ENCODE measurements at regions not wholly inside any gene's neighbourhood (a gene's known extent, or its start where the extent isn't known, plus 50 kb on each side); places are given as distances from the start of the nearest gene placed in this dataset.
"Not testable (repeated sequence)": the region's sequence is repeated elsewhere in the genome, so short reads cannot be mapped to it uniquely, and the experiment has no call there.

- no CpG with 5 or more reads among the region's 2 CpGs for WGBS (ENCODE audit: extremely low coverage, insufficient coverage, insufficient read length)
- Histone ChIP-seq H2BK5ac (ENCODE audit: low read depth, low read length, poor library complexity) (no peak overlapping the region), H4K91ac (ENCODE audit: low read depth, low read length) (no peak overlapping the region), H4K8ac (ENCODE audit: low read depth, low read length) (no peak overlapping the region), H3K9ac (ENCODE audit: low read length) (no peak overlapping the region), H3K79me1 (ENCODE audit: low read length) (no peaks in the 10 kb centered on the region), H3K4me2 (ENCODE audit: low read length) (no peak overlapping the region), H3K27me3 (ENCODE audit: insufficient read depth, low read length) (no peaks in the 10 kb centered on the region), H4K12ac (ENCODE audit: low read depth, low read length) (no peak overlapping the region), H3K9me3 (ENCODE audit: insufficient read depth, low read depth, low read length) (peaks cover 5% of the 10 kb centered on the region), H3K36me3 (ENCODE audit: control insufficient read depth in 1 of 2, insufficient read depth in 2 of 2, low read length in 2 of 2) (no peaks in the 10 kb centered on the region), H3K23ac (ENCODE audit: low read length) (no peak overlapping the region), H2BK120ac (ENCODE audit: insufficient read depth, low read length, poor library complexity) (no peak overlapping the region), H3K4me3 (ENCODE audit: low read depth, low read length) (no peak overlapping the region), H3K27ac (ENCODE audit: low read depth, low read length) (no peak overlapping the region), H3K4ac (ENCODE audit: low read depth, low read length) (no peak overlapping the region), H3K4me1 (ENCODE audit: control insufficient read depth in 1 of 2, insufficient read depth in 2 of 2, low read length in 2 of 2) (no peaks in the 10 kb centered on the region), H2AFZ (ENCODE audit: insufficient read depth, low read length, poor library complexity) (no peak overlapping the region), H3K18ac (ENCODE audit: low read length) (no peak overlapping the region), H3K79me2 (ENCODE audit: control insufficient read depth, insufficient read depth, low read length, poor library complexity) (no peaks in the 10 kb centered on the region), H2AK5ac (ENCODE audit: low read length) (no peak overlapping the region), H2BK12ac (ENCODE audit: low read length) (no peak overlapping the region), H3K14ac (ENCODE audit: low read length) (no peak overlapping the region)
- DNase-seq, result peak; percentile 35 to 95
Measured at GRCh38 chr19:23539499-23539898, 144.2 kb upstream of the ZNF91 start.

- not testable (repeated sequence) for H2AFZ ChIP-seq (ENCODE audit: insufficient read depth, low read length, poor library complexity); H3K14ac ChIP-seq (ENCODE audit: low read length); H4K12ac ChIP-seq (ENCODE audit: low read depth, low read length); H3K79me1 ChIP-seq (ENCODE audit: low read length); H3K36me3 ChIP-seq (ENCODE audit: control insufficient read depth in 1 of 2, insufficient read depth in 2 of 2, low read length in 2 of 2); H3K4me2 ChIP-seq (ENCODE audit: low read length); H2BK5ac ChIP-seq (ENCODE audit: low read depth, low read length, poor library complexity); H3K18ac ChIP-seq (ENCODE audit: low read length); H4K91ac ChIP-seq (ENCODE audit: low read depth, low read length); H4K8ac ChIP-seq (ENCODE audit: low read depth, low read length); H3K27ac ChIP-seq (ENCODE audit: low read depth, low read length); H3K79me2 ChIP-seq (ENCODE audit: control insufficient read depth, insufficient read depth, low read length, poor library complexity); H2BK12ac ChIP-seq (ENCODE audit: low read length); H3K4me1 ChIP-seq (ENCODE audit: control insufficient read depth in 1 of 2, insufficient read depth in 2 of 2, low read length in 2 of 2); H2BK120ac ChIP-seq (ENCODE audit: insufficient read depth, low read length, poor library complexity); H2AK5ac ChIP-seq (ENCODE audit: low read length); H3K23ac ChIP-seq (ENCODE audit: low read length); H3K9ac ChIP-seq (ENCODE audit: low read length); H3K27me3 ChIP-seq (ENCODE audit: insufficient read depth, low read length); H3K4me3 ChIP-seq (ENCODE audit: low read depth, low read length); H3K4ac ChIP-seq (ENCODE audit: low read depth, low read length); H3K9me3 ChIP-seq (ENCODE audit: insufficient read depth, low read depth, low read length)
- DNase-seq, result peak in 1 of 2 donors; percentile 54
Measured at GRCh38 chr19:23537136-23537535, 141.9 kb upstream of the ZNF91 start.

DNA sequence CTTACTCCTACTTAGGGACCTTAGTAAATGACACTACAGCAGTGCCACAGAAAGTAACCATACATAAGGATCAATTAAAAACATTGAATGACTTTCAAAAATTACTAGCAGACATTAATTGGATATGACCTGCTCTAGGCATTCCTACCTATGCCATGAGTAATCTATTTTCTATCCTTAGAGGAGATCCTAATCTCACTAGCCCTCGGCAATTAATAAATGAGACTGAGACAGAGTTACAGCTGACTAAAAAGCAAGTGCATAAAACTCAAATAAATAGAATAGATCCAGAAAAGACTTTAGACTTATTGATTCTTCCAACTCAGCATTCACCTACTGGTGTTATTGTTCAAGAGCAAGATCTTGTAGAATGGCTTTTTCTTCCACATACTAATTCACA is 141.1 kb upstream of the ZNF91 start:
- H3K36me3 ChIP-seq (ENCODE audit: control insufficient read depth in 1 of 2, insufficient read depth in 2 of 2, low read length in 2 of 2); H3K9ac ChIP-seq (ENCODE audit: low read length): not testable (repeated sequence)

GRCh38 chr19:23535901-23536300 is 140.6 kb upstream of the ZNF91 start:
- DNase-seq, result peak in 1 of 2 donors; percentile 68
- not testable (repeated sequence) for H2BK12ac ChIP-seq (ENCODE audit: low read length); H3K23ac ChIP-seq (ENCODE audit: low read length); H2AFZ ChIP-seq (ENCODE audit: insufficient read depth, low read length, poor library complexity); H3K9ac ChIP-seq (ENCODE audit: low read length); H2BK5ac ChIP-seq (ENCODE audit: low read depth, low read length, poor library complexity); H3K14ac ChIP-seq (ENCODE audit: low read length); H4K91ac ChIP-seq (ENCODE audit: low read depth, low read length); H3K4ac ChIP-seq (ENCODE audit: low read depth, low read length); H3K18ac ChIP-seq (ENCODE audit: low read length); H3K36me3 ChIP-seq (ENCODE audit: control insufficient read depth in 1 of 2, insufficient read depth in 2 of 2, low read length in 2 of 2); H3K27me3 ChIP-seq (ENCODE audit: insufficient read depth, low read length); H4K8ac ChIP-seq (ENCODE audit: low read depth, low read length); H4K12ac ChIP-seq (ENCODE audit: low read depth, low read length); H3K4me3 ChIP-seq (ENCODE audit: low read depth, low read length); H2AK5ac ChIP-seq (ENCODE audit: low read length); H2BK120ac ChIP-seq (ENCODE audit: insufficient read depth, low read length, poor library complexity); H3K27ac ChIP-seq (ENCODE audit: low read depth, low read length); H3K79me2 ChIP-seq (ENCODE audit: control insufficient read depth, insufficient read depth, low read length, poor library complexity); H3K79me1 ChIP-seq (ENCODE audit: low read length); H3K4me1 ChIP-seq (ENCODE audit: control insufficient read depth in 1 of 2, insufficient read depth in 2 of 2, low read length in 2 of 2); H3K4me2 ChIP-seq (ENCODE audit: low read length)
- no CpG with 5 or more reads among the region's 5 CpGs for WGBS (ENCODE audit: extremely low coverage, insufficient coverage, insufficient read length)
- H3K9me3 ChIP-seq (ENCODE audit: insufficient read depth, low read depth, low read length), result peaks cover 12% of the 10 kb centered on the region

More for the DNA sequence above, 141.1 kb upstream of the ZNF91 start:
- not testable (repeated sequence) for H3K14ac ChIP-seq (ENCODE audit: low read length); H3K4ac ChIP-seq (ENCODE audit: low read depth, low read length); H3K4me3 ChIP-seq (ENCODE audit: low read depth, low read length); H3K79me2 ChIP-seq (ENCODE audit: control insufficient read depth, insufficient read depth, low read length, poor library complexity); H4K8ac ChIP-seq (ENCODE audit: low read depth, low read length); H3K27me3 ChIP-seq (ENCODE audit: insufficient read depth, low read length); H2AK5ac ChIP-seq (ENCODE audit: low read length); H3K23ac ChIP-seq (ENCODE audit: low read length); H2BK5ac ChIP-seq (ENCODE audit: low read depth, low read length, poor library complexity); H3K79me1 ChIP-seq (ENCODE audit: low read length); H3K4me1 ChIP-seq (ENCODE audit: control insufficient read depth in 1 of 2, insufficient read depth in 2 of 2, low read length in 2 of 2); H2BK120ac ChIP-seq (ENCODE audit: insufficient read depth, low read length, poor library complexity); H2AFZ ChIP-seq (ENCODE audit: insufficient read depth, low read length, poor library complexity); H2BK12ac ChIP-seq (ENCODE audit: low read length); H3K27ac ChIP-seq (ENCODE audit: low read depth, low read length); H3K4me2 ChIP-seq (ENCODE audit: low read length); H3K9me3 ChIP-seq (ENCODE audit: insufficient read depth, low read depth, low read length); H4K12ac ChIP-seq (ENCODE audit: low read depth, low read length); H3K18ac ChIP-seq (ENCODE audit: low read length); H4K91ac ChIP-seq (ENCODE audit: low read depth, low read length)
- no CpG with 5 or more reads among the region's 1 CpG for WGBS (ENCODE audit: extremely low coverage, insufficient coverage, insufficient read length)
- peak in 1 of 2 donors; percentile 72 for DNase-seq

All from trophoblast cell (in vitro differentiated cells and primary cell).